Keratinocyte (primary cell): ENCODE measurements at regions not wholly inside any gene's neighbourhood (a gene's known extent, or its start where the extent isn't known, plus 50 kb on each side); places are given as distances from the start of the nearest gene placed in this dataset.
"Not testable (repeated sequence)": the region's sequence is repeated elsewhere in the genome, so short reads cannot be mapped to it uniquely, and the experiment has no call there.

ENCODE experiments used
- CTCF ChIP-seq, 3 experiments: IDR thresholded peaks in 1 of 3; conservative IDR thresholded peaks in 1 of 3; optimal IDR thresholded peaks in 1 of 3; 2 replicates in 2 of 3; 3 replicates in 1 of 3; pipeline versions ENCODE3 to v1.5.1; 2011; ENCODE audit warnings: low read length in 3 of 3, mild to moderate bottlenecking in 3 of 3, moderate library complexity in 2 of 3, control low read depth in 1 of 3, inconsistent platforms in 1 of 3; ENCODE audit not compliant: insufficient read depth in 2 of 3; ENCODE audit errors: extremely low read depth in 1 of 3
- EZH2 ChIP-seq: IDR thresholded peaks from one replicate; pipeline ENCODE4 v1.6.1; 2012; ENCODE audit warnings: inconsistent platforms, mild to moderate bottlenecking, low read length, moderate library complexity

- TF ChIP-seq CTCF (optimal IDR thresholded peaks at IDR 0.05 in 1 of 3, IDR thresholded peaks at IDR 0.05 in 1 of 3, conservative IDR thresholded peaks at IDR 0.05 in 1 of 3; ENCODE audit: extremely low read depth in 1 of 3, insufficient read depth in 2 of 3, low read length in 3 of 3); EZH2: not testable (repeated sequence)
Measured at GRCh38 chr15:92827991-92828390, 72.1 kb upstream of the CHD2 start.
